Loucy (cell line): ENCODE measurements at regions not wholly inside any gene's neighbourhood (a gene's known extent, or its start where the extent isn't known, plus 50 kb on each side); places are given as distances from the start of the nearest gene placed in this dataset.

ENCODE experiments used
- EZH2phosphoT487 ChIP-seq: fragments of 200-600 bp; IDR thresholded peaks from 2 replicates; pipeline ENCODE4 v1.6.1; 2018; ENCODE audit warnings: antibody characterized with exemption, mild to moderate bottlenecking, moderate library complexity, borderline replicate concordance
- TF ChIP-seq, protein P1 (sequence below): fragments of 200-600 bp; sonication (generic); conservative IDR thresholded peaks from 2 replicates; pipeline ENCODE4 v1.5.1; 2014; ENCODE audit warnings: mild to moderate bottlenecking, antibody characterized with exemption, low read length

DNA sequence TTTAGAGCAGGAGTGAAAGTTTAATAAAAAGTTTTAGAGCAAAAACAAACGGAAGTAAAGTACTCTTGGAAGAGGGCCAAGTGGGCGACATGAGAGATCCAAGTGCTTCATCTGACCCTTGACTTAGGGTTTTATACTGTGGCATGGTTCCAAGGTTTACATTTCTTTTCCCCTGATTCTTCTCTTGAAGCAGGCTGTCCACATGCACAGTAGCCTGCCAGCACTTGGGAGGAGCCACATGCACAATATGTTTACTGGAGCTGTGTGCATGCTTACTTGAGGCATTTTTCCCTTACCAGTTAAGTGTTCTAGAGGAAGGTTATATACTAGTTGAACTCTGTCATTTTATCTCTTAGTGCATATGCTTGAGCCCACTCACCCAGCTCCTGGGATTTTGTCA, 295.6 kb downstream of the TBC1D4 start:
- TF ChIP-seq, protein P1, sequence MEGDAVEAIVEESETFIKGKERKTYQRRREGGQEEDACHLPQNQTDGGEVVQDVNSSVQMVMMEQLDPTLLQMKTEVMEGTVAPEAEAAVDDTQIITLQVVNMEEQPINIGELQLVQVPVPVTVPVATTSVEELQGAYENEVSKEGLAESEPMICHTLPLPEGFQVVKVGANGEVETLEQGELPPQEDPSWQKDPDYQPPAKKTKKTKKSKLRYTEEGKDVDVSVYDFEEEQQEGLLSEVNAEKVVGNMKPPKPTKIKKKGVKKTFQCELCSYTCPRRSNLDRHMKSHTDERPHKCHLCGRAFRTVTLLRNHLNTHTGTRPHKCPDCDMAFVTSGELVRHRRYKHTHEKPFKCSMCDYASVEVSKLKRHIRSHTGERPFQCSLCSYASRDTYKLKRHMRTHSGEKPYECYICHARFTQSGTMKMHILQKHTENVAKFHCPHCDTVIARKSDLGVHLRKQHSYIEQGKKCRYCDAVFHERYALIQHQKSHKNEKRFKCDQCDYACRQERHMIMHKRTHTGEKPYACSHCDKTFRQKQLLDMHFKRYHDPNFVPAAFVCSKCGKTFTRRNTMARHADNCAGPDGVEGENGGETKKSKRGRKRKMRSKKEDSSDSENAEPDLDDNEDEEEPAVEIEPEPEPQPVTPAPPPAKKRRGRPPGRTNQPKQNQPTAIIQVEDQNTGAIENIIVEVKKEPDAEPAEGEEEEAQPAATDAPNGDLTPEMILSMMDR: no peak
- no peak for TF ChIP-seq EZH2phosphoT487
